SK-MEL-5 (cell line): ENCODE measurements at regions not wholly inside any gene's neighbourhood (a gene's known extent, or its start where the extent isn't known, plus 50 kb on each side); places are given as distances from the start of the nearest gene placed in this dataset.
"Not testable (repeated sequence)": the region's sequence is repeated elsewhere in the genome, so short reads cannot be mapped to it uniquely, and the experiment has no call there.

Source experiments
- DNase-seq: peaks from one replicate; pipeline ENCODE4 v3.0.0-alpha.2; 2016; ENCODE audit warnings: low read depth, low spot score
- in situ Hi-C: cut with HindIII; loops from 2 replicates; pipeline ENCODE4 v1.10.0; 2016; ENCODE audit warnings: low sequenced_read_pairs, high pct_unique_total_duplicates, low pct_unique_long_range_greater_than_20kb

GRCh38 chr7:131075406-131075805 is 252.3 kb upstream of the MKLN1 start:
- in situ Hi-C loops: loop anchor here (25.0 kb wide), 1 partner anchor 337 kb away; no protein-coding TSS in a partner anchor
- no peak for DNase-seq

GRCh38 chr7:131076032-131076431 is 251.6 kb upstream of the MKLN1 start:
- DNase-seq: no peak
- in situ Hi-C loops: loop anchor here (25.0 kb wide), 1 partner anchor 336 kb away; no protein-coding TSS in a partner anchor

GRCh38 chr7:131076711-131077181 is 250.9 kb upstream of the MKLN1 start:
- in situ Hi-C loops: loop anchor here (25.0 kb wide), 1 partner anchor 336 kb away; no protein-coding TSS in a partner anchor
- DNase-seq: peak; percentile 98

- no peak for DNase-seq
- in situ Hi-C loops: loop anchor here (25.0 kb wide), 1 partner anchor 335 kb away; no protein-coding TSS in a partner anchor
Observed at GRCh38 chr7:131077735-131078134, 249.9 kb upstream of the MKLN1 start.

GRCh38 chr7:131080754-131081153 is 246.9 kb upstream of the MKLN1 start:
- in situ Hi-C loops: loop anchor here (25.0 kb wide), 1 partner anchor 332 kb away; no protein-coding TSS in a partner anchor
- no peak for DNase-seq

GRCh38 chr7:131081308-131081707 is 246.4 kb upstream of the MKLN1 start:
- in situ Hi-C loops: loop anchor here (25.0 kb wide), 1 partner anchor 331 kb away; no protein-coding TSS in a partner anchor

GRCh38 chr7:131083781-131084180 is 243.9 kb upstream of the MKLN1 start:
- in situ Hi-C loops: loop anchor here (25.0 kb wide), 1 partner anchor 329 kb away; no protein-coding TSS in a partner anchor
- no peak for DNase-seq

More at GRCh38 chr7:131081308-131081707, 246.4 kb upstream of the MKLN1 start:
- no peak for DNase-seq

GRCh38 chr7:131084336-131084735 is 243.3 kb upstream of the MKLN1 start:
- in situ Hi-C loops: loop anchor here (25.0 kb wide), 1 partner anchor 328 kb away; no protein-coding TSS in a partner anchor
- not testable (repeated sequence) for DNase-seq

- in situ Hi-C loops: loop anchor here (25.0 kb wide), 1 partner anchor 324 kb away; no protein-coding TSS in a partner anchor
- no peak for DNase-seq
Observed at GRCh38 chr7:131087756-131088658, 239.7 kb upstream of the MKLN1 start.

GRCh38 chr7:131090188-131090587 is 237.5 kb upstream of the MKLN1 start:
- no peak for DNase-seq
- in situ Hi-C loops: loop anchor here (25.0 kb wide), 1 partner anchor 322 kb away; no protein-coding TSS in a partner anchor

- DNase-seq: no peak
- in situ Hi-C loops: loop anchor here (25.0 kb wide), 1 partner anchor 321 kb away; no protein-coding TSS in a partner anchor
Observed at GRCh38 chr7:131090886-131091692, 236.6 kb upstream of the MKLN1 start.

GRCh38 chr7:131094685-131095084 is 233.0 kb upstream of the MKLN1 start:
- DNase-seq: no peak
- in situ Hi-C loops: loop anchor here (25.0 kb wide), 1 partner anchor 318 kb away; no protein-coding TSS in a partner anchor

- DNase-seq: no peak
- in situ Hi-C loops: loop anchor here (25.0 kb wide), 1 partner anchor 317 kb away; no protein-coding TSS in a partner anchor
Observed at GRCh38 chr7:131095346-131095745, 232.3 kb upstream of the MKLN1 start.

- in situ Hi-C loops: loop anchor here (25.0 kb wide), 1 partner anchor 316 kb away; no protein-coding TSS in a partner anchor
Observed at GRCh38 chr7:131096267-131096927, 231.3 kb upstream of the MKLN1 start.

GRCh38 chr7:131097662-131098376 is 229.9 kb upstream of the MKLN1 start:
- no peak for DNase-seq
- in situ Hi-C loops: loop anchor here (25.0 kb wide), 1 partner anchor 314 kb away; no protein-coding TSS in a partner anchor

More at GRCh38 chr7:131096267-131096927, 231.3 kb upstream of the MKLN1 start:
- no peak for DNase-seq

GRCh38 chr7:131098527-131098926 is 229.1 kb upstream of the MKLN1 start:
- in situ Hi-C loops: loop anchor here (25.0 kb wide), 1 partner anchor 314 kb away; no protein-coding TSS in a partner anchor
- DNase-seq: no peak
